Activated T-helper 1 cell treated with Interleukin-2 at 50 U/mL for 16 hours (primary cell): ENCODE measurements at regions not wholly inside any gene's neighbourhood (a gene's known extent, or its start where the extent isn't known, plus 50 kb on each side); places are given as distances from the start of the nearest gene placed in this dataset.
"Not testable (repeated sequence)": the region's sequence is repeated elsewhere in the genome, so short reads cannot be mapped to it uniquely, and the experiment has no call there.

Experiments
- DNase-seq: peaks from one replicate; pipeline ENCODE4 v3.0.0-alpha.2; 2020; ENCODE audit warnings: low read depth

- DNase-seq = no peak
Measured at GRCh38 chr2:12547566-12548170, 169.1 kb upstream of the TRIB2 start.

GRCh38 chr2:12548906-12549305 is 167.8 kb upstream of the TRIB2 start:
- DNase-seq = no peak

- DNase-seq = no peak
Measured at GRCh38 chr2:12549641-12550040, 167.1 kb upstream of the TRIB2 start.

GRCh38 chr2:12552092-12552491 is 164.6 kb upstream of the TRIB2 start:
- DNase-seq = no peak

GRCh38 chr2:12554224-12555011 is 162.3 kb upstream of the TRIB2 start:
- DNase-seq = no peak

- no peak for DNase-seq
Measured at GRCh38 chr2:12555012-12555645, 161.6 kb upstream of the TRIB2 start.

- DNase-seq = no peak
Measured at GRCh38 chr2:12556762-12557161, 160.0 kb upstream of the TRIB2 start.

DNA sequence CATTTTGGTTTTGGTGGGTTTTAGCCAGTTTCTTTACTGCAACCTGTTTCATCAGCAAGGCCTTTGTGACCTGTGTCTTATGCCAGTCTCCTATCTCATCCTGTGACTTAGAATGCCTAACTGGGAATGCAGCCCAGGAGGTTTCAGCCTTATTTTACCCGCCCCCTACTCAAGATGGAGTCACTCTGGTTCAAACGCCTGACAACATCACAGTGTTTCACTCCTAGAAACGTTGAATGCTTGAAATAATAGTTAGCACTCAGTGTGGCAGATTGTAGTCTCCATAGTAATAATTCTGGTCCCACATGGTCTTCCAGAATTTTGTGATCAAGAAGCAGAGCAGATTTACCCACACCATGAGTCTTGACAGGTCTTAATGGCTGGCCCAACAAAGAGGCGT is 159.0 kb upstream of the TRIB2 start:
- DNase-seq = no peak

DNA sequence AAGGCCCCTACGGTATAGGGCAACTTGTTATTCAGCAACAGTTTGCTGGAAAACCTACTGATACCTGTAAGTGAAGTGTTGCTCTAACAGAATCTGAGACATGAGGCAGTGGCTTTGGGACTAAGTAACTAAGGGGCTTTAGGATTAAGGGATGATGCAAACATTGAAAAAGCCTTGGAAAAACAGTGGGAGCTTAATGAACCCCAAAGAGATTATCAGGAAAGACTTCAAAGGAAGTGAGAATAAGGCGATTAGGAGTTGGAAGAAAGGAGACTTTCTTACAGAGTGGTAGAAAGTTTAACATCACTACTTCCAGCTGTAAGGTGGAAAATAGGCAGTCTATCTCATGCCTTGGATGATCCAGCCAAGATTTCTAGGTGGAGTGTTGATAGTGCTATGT is 158.2 kb upstream of the TRIB2 start:
- no peak for DNase-seq

GRCh38 chr2:12560618-12561017 is 156.1 kb upstream of the TRIB2 start:
- DNase-seq = no peak

DNA sequence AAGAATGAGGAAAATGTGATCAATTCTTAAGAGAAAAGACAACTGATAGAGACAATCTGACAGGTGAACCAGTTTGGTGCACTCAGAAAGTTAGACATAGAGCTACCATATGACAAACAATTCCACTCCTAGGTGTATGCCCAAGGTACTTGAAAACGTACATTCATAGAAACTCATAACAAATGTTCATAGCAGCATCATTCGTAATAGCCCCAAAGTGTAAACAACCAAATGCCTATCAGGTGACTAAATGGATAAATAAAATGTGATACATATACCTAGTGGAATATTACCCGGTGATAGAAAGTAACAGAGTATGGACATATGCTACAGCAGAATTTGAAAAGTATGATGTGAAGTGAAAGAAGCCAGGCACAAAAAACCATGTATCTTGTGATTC is 149.3 kb upstream of the TRIB2 start:
- DNase-seq = no peak

GRCh38 chr2:12569510-12569909 is 147.2 kb upstream of the TRIB2 start:
- DNase-seq = not testable (repeated sequence)

- DNase-seq = not testable (repeated sequence)
Measured at GRCh38 chr2:12569929-12570328, 146.8 kb upstream of the TRIB2 start.

DNA sequence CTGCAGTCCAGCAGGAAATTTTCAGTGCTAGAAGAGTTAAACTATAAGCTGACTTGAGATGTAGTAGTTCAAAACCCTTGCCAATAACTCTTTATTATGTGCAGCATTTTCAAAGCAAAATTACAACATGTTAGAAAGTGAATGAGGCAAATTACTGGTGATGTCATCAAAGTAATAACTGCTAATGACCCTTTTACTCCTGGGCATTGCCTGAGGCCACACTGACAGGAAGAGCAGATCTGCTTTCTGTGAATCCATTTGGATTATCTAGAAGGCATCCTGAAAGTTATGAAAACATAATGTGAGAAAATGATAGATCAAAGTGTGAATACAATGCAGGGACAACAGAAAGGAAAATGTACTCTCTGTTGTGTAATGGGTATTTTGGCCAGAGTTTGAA is 139.6 kb upstream of the TRIB2 start:
- no peak for DNase-seq

DNA sequence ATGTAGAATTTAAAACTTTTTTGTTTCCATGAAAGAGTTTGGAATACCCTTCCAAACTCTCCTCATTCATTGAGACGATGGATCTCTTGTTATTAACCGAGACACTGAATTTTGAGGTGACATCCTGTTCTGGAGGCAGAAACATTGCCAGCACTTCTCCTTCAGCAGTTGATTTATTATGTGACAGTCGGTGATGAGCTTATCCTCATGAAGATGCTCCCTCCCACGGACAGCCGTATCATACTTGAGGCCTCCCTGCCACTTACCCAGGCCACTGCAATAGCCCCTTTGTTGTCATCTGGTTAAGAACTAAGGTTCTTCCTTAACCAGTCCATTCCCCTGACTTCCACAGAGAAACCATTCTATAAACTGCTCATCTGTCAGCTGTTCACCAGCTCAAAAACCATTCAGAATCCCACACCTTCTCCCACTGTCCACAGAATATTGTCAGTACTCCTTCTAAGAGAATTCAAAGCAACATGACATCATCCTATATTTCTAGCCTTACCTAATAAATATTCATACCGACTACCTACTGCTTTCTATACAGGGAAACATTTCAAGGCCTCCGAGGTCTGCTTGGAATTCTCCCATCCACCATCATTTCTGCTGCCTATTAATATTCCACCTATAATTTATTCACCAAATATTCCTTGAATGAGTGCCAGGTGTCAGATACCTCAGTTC is 139.0 kb upstream of the TRIB2 start:
- DNase-seq = no peak

- DNase-seq = no peak
Measured at GRCh38 chr2:12579018-12579417, 137.7 kb upstream of the TRIB2 start.

- DNase-seq = no peak
Measured at GRCh38 chr2:12584338-12584737, 132.4 kb upstream of the TRIB2 start.

GRCh38 chr2:12585784-12586183 is 131.0 kb upstream of the TRIB2 start:
- DNase-seq = no peak

DNA sequence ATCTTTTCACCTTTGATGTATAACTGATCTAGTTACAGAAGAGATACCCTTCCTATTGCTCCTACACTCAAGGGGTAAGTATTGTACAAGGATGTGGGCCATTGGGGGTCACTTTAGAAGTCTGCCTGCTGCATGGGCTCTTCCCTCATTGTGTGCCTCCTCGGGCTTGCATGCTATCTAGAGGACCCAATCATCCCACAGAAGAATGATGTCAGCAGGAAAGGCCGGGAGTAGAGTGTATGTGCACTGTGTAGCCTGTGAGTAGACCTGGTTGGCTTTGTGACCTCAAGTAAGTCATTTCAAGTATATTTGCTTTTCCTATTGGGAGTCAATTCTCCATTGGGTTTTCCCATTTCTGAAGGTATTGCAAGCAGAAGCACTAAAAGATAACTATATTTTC is 129.5 kb upstream of the TRIB2 start:
- DNase-seq = no peak

DNA sequence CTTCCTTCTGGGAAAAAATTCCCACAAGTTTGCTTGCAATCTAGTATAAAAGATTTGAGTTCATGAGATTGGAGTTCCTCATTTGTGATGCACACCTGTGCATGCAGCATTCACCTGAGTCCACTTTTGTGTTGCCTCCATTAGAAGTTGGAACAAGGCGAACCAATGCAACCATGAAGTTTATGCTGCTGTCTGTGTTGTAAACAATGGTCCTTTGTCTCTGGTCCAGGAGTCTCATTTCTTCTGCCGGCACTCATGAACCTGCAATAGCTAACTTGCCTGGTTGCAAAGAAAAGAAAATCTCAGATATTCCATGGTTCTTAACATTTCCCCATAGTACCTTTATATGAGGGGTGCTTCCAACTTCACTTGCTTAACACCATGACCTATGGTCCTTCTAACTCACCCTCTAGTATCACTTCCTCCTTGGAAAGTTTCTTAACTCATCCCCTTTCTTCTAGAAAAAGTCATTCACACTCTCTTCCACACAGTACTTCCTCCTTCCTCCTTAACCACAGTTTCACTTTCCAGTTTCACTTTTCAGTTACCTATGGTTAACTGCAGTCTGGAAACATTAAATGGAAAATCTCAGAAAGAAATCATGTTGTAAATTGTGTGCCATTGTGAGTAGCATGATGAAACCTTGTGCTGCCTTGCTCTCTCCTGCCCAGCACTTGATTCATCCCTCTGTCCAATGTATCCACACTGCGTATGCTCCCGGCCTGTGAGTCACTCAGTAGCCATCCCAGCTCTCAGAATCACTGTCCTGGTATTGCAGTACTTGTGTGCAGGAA is 128.8 kb upstream of the TRIB2 start:
- no peak for DNase-seq

GRCh38 chr2:12588986-12589385 is 127.8 kb upstream of the TRIB2 start:
- DNase-seq = no peak

- no peak for DNase-seq
Measured at GRCh38 chr2:12589802-12590320, 126.9 kb upstream of the TRIB2 start.
